GM23248 (cell line): ENCODE measurements at regions not wholly inside any gene's neighbourhood (a gene's known extent, or its start where the extent isn't known, plus 50 kb on each side); places are given as distances from the start of the nearest gene placed in this dataset.

ENCODE experiments used
- EZH2 ChIP-seq: fragments of 200-600 bp; sonication (generic); IDR thresholded peaks from 2 replicates; pipeline ENCODE4 v1.6.1; 2018; ENCODE audit warnings: antibody characterized with exemption, mild to moderate bottlenecking; ENCODE audit not compliant: insufficient read depth, poor library complexity, severe bottlenecking
- EZH2phosphoT487 ChIP-seq: fragments of 200-600 bp; sonication (generic); IDR thresholded peaks from 2 replicates; pipeline ENCODE4 v1.6.1; 2018; ENCODE audit warnings: antibody characterized with exemption, moderate library complexity, mild to moderate bottlenecking, low read depth; ENCODE audit not compliant: insufficient read depth

- TF ChIP-seq EZH2 (no peak), EZH2phosphoT487 (no peak)
These were observed 440.3 kb downstream of the LRATD1 start for GRCh38 chr2:15072836-15073235.
